ENCODE measurements at regions not wholly inside any gene's neighbourhood (a gene's known extent, or its start where the extent isn't known, plus 50 kb on each side); places are given as distances from the start of the nearest gene placed in this dataset.

GRCh38 chr20:19820555-19821211, 62.6 kb downstream of the RIN2 start:
- no peak overlapping the region for H3K27ac ChIP-seq
- intact Hi-C loops (cut with DNase I), result no loop called here
- H3K9me3 ChIP-seq, result peaks cover 5% of the 10 kb centered on the region
- DNase-seq (no peak), ATAC-seq (no peak)
- H3K27me3 ChIP-seq (ENCODE audit: low read depth), result no peaks in the 10 kb centered on the region
- peaks cover 11% of the 10 kb centered on the region for H3K4me1 ChIP-seq
- no peak overlapping the region for H3K4me3 ChIP-seq
- TF ChIP-seq CTCF (IDR thresholded peaks at IDR 0.05), result no peak
- H3K36me3 ChIP-seq, result no peaks in the 10 kb centered on the region

GRCh38 chr20:19821606-19822005, 63.5 kb downstream of the RIN2 start:
- H3K4me3 ChIP-seq, result no peak overlapping the region
- no peaks in the 10 kb centered on the region for H3K36me3 ChIP-seq
- peaks cover 5% of the 10 kb centered on the region for H3K9me3 ChIP-seq
- ATAC-seq (no peak), DNase-seq (no peak)
- intact Hi-C loops (cut with DNase I), result no loop called here
- no peaks in the 10 kb centered on the region for H3K27me3 ChIP-seq (ENCODE audit: low read depth)
- no peak overlapping the region for H3K27ac ChIP-seq
- no peak for TF ChIP-seq CTCF (IDR thresholded peaks at IDR 0.05)
- peaks cover 4% of the 10 kb centered on the region for H3K4me1 ChIP-seq

- Histone ChIP-seq H3K4me3 (no peak overlapping the region), H3K9me3 (peaks cover 5% of the 10 kb centered on the region), H3K27ac (peak overlapping the region; percentile 19), H3K27me3 (ENCODE audit: low read depth) (no peaks in the 10 kb centered on the region), H3K4me1 (peaks cover 13% of the 10 kb centered on the region), H3K36me3 (no peaks in the 10 kb centered on the region)
- ATAC-seq, result no peak
- intact Hi-C loops (cut with DNase I), result no loop called here
- TF ChIP-seq CTCF (IDR thresholded peaks at IDR 0.05), result no peak
- DNase-seq, result no peak
Observed at GRCh38 chr20:19823216-19823615, 65.2 kb downstream of the RIN2 start.

- DNase-seq (no peak), ATAC-seq (no peak)
- intact Hi-C loops (cut with DNase I), result no loop called here
- no peak for TF ChIP-seq CTCF (IDR thresholded peaks at IDR 0.05)
- Histone ChIP-seq H3K4me3 (no peak overlapping the region), H3K27me3 (ENCODE audit: low read depth) (no peaks in the 10 kb centered on the region), H3K9me3 (peaks cover 3% of the 10 kb centered on the region), H3K27ac (peak overlapping the region; percentile 19), H3K36me3 (no peaks in the 10 kb centered on the region), H3K4me1 (peaks cover 20% of the 10 kb centered on the region)
Observed at GRCh38 chr20:19823971-19824370, 65.9 kb downstream of the RIN2 start.

- Histone ChIP-seq H3K36me3 (no peaks in the 10 kb centered on the region), H3K27ac (peak overlapping the region; percentile 19), H3K4me3 (no peak overlapping the region), H3K9me3 (no peaks in the 10 kb centered on the region), H3K27me3 (ENCODE audit: low read depth) (no peaks in the 10 kb centered on the region), H3K4me1 (peaks cover 21% of the 10 kb centered on the region)
- no peak for ATAC-seq
- intact Hi-C loops (cut with DNase I), result no loop called here
- no peak for DNase-seq
- TF ChIP-seq CTCF (IDR thresholded peaks at IDR 0.05), result no peak
Observed at GRCh38 chr20:19824861-19825260, 66.8 kb downstream of the RIN2 start.

All from lower lobe of right lung (tissue), 2 donors.